CD14-positive monocyte (primary cell): ENCODE measurements at regions not wholly inside any gene's neighbourhood (a gene's known extent, or its start where the extent isn't known, plus 50 kb on each side); places are given as distances from the start of the nearest gene placed in this dataset.

Experiments
- DNase-seq, 3 donors: peaks; one replicate each; pipeline ENCODE4 v3.0.0-alpha.2; 2011 to 2022
- H2AFZ ChIP-seq: 2 replicates; pipeline ENCODE4 v1.6.0; 2012; ENCODE audit warnings: mild to moderate bottlenecking, low read depth, low read length, inconsistent platforms; ENCODE audit not compliant: insufficient read depth, poor library complexity, severe bottlenecking
- H3K27ac ChIP-seq, 2 donors: 1 replicate in 1 of 2; 2 replicates in 1 of 2; pipeline ENCODE4 v1.5.1; 2012 to 2013; ENCODE audit warnings: low read length in 2 of 2, control low read depth in 1 of 2, inconsistent platforms in 1 of 2, low read depth in 1 of 2, mild to moderate bottlenecking in 1 of 2
- H3K27me3 ChIP-seq, 2 donors: one replicate each; pipeline versions ENCODE4 v1.6.0 to v1.6.1; 2011 to 2013; ENCODE audit warnings: low read length in 2 of 2; ENCODE audit not compliant: control insufficient read depth in 2 of 2, insufficient read depth in 2 of 2
- H3K36me3 ChIP-seq, 2 donors: replicated peaks in 1 of 2; 1 replicate in 1 of 2; 2 replicates in 1 of 2; pipeline versions ENCODE4 v1.5.1 to v1.6.1; 2012 to 2013; ENCODE audit warnings: low read length in 2 of 2, control low read depth in 1 of 2, inconsistent platforms in 1 of 2, mild to moderate bottlenecking in 1 of 2; ENCODE audit not compliant: insufficient read depth in 2 of 2, control insufficient read depth in 1 of 2
- H3K4me1 ChIP-seq, 2 donors: 1 replicate in 1 of 2; 2 replicates in 1 of 2; pipeline versions ENCODE4 v1.5.1 to v1.6.1; 2012 to 2013; ENCODE audit warnings: low read length in 2 of 2, control low read depth in 1 of 2, inconsistent platforms in 1 of 2, mild to moderate bottlenecking in 1 of 2, moderate library complexity in 1 of 2; ENCODE audit not compliant: insufficient read depth in 2 of 2, control insufficient read depth in 1 of 2
- H3K4me2 ChIP-seq: replicated peaks from 2 replicates; pipeline ENCODE3; 2012; ENCODE audit warnings: low read length, moderate library complexity, mild to moderate bottlenecking; ENCODE audit not compliant: poor library complexity, severe bottlenecking; ENCODE audit errors: extremely low read depth
- H3K4me3 ChIP-seq, 3 experiments: fragments of 200-600 bp in 1 of 3; sonication (generic) in 1 of 3; replicated peaks in 1 of 3; 1 replicate in 2 of 3; 2 replicates in 1 of 3; pipeline ENCODE4 v1.5.1; 2011 to 2013; ENCODE audit warnings: low read length in 3 of 3, mild to moderate bottlenecking in 3 of 3, control low read depth in 2 of 3, low read depth in 2 of 3, inconsistent platforms in 1 of 3, moderate library complexity in 1 of 3
- H3K79me2 ChIP-seq: 2 replicates; pipeline ENCODE4 v1.6.0; 2012; ENCODE audit warnings: mild to moderate bottlenecking, control low read depth, inconsistent platforms, low read length, moderate library complexity; ENCODE audit not compliant: insufficient read depth
- H3K9ac ChIP-seq: 2 replicates; pipeline ENCODE4 v1.6.0; 2017; ENCODE audit warnings: low read length, mild to moderate bottlenecking; ENCODE audit not compliant: insufficient read depth, poor library complexity, severe bottlenecking
- H3K9me3 ChIP-seq, 2 donors: replicated peaks in 1 of 2; 1 replicate in 1 of 2; 2 replicates in 1 of 2; pipeline versions ENCODE4 v1.5.1 to v1.6.1; 2012 to 2013; ENCODE audit warnings: low read length in 2 of 2, control low read depth in 1 of 2; ENCODE audit not compliant: control insufficient read depth in 1 of 2, insufficient read depth in 1 of 2
- H4K20me1 ChIP-seq: 2 replicates; pipeline ENCODE4 v1.6.0; 2012; ENCODE audit warnings: mild to moderate bottlenecking, low read length, control low read depth, moderate library complexity; ENCODE audit not compliant: insufficient read depth
- H3K27ac Mint-ChIP-seq, 7 donors: one replicate each; pipeline ENCODE4 v1.8.0; 2020; ENCODE audit warnings: mild to moderate bottlenecking in 7 of 7, mixed read lengths in 7 of 7, moderate library complexity in 6 of 7, inconsistent platforms in 2 of 7
- H3K27me3 Mint-ChIP-seq, 3 donors: one replicate each; pipeline ENCODE4 v1.8.0; 2021 to 2022; ENCODE audit warnings: low read depth in 3 of 3, mild to moderate bottlenecking in 3 of 3, mixed read lengths in 3 of 3, moderate library complexity in 3 of 3, inconsistent platforms in 1 of 3
- H3K36me3 Mint-ChIP-seq, 2 donors: one replicate each; pipeline ENCODE4 v1.8.0; 2020; ENCODE audit warnings: mixed read lengths in 2 of 2, inconsistent platforms in 1 of 2, mild to moderate bottlenecking in 1 of 2
- H3K4me1 Mint-ChIP-seq: one replicate; pipeline ENCODE4 v1.8.0; 2020; ENCODE audit warnings: mild to moderate bottlenecking, mixed read lengths
- H3K4me3 Mint-ChIP-seq, 2 donors: one replicate each; pipeline ENCODE4 v1.8.0; 2020; ENCODE audit warnings: mild to moderate bottlenecking in 2 of 2, mixed read lengths in 2 of 2, moderate library complexity in 1 of 2
- H3K9me3 Mint-ChIP-seq, 7 donors: one replicate each; pipeline ENCODE4 v1.8.0; 2020 to 2022; ENCODE audit warnings: mixed read lengths in 7 of 7, mild to moderate bottlenecking in 6 of 7, moderate library complexity in 6 of 7, inconsistent platforms in 2 of 7
- CTCF ChIP-seq: fragments of 200-600 bp; IDR thresholded peaks from one replicate; pipeline ENCODE4 v1.8.0; 2022; ENCODE audit warnings: antibody characterized with exemption, mild to moderate bottlenecking
- WGBS: methylation state at CpG from one replicate; pipeline ENCODE4 v1.1.5; 2013; ENCODE audit warnings: missing lambda C conversion rate; ENCODE audit not compliant: insufficient coverage; 5-methylcytosine and 5-hydroxymethylcytosine counted together
- intact Hi-C, 2 donors: fragments of 100-400 bp; cut with micrococcal nuclease; formaldehyde crosslinking; loops; one replicate each; pipeline versions ENCODE4 v1.15.0 to v1.15.1; 2023

DNA sequence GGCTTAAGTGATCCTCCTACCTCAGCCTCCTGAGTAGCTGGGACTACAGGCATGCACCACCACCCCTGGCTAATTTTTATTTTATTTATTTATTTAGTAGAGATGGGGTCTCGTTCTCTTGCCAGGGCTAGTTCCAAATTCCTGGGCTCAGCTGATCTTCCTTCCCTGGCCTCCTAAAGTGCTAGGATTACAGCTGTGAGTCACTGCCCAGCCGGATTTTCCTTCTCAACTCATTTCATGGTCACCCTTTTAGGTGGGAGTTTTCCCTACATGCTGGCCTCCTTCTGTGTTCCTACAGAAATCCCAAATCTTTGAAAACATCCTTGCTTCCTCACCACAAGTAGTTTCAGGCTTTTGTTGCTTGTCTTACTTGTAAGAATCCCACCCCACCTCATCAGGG, 102.1 kb upstream of the SIAH1 start:
- H2AFZ ChIP-seq, result no peak overlapping the region
- intact Hi-C loops, result no loop called here

GRCh38 chr16:48481772-48482171, 96.6 kb upstream of the SIAH1 start:
- Histone ChIP-seq H2AFZ (no peak overlapping the region), H3K36me3 (no peaks in the 10 kb centered on the region), H3K4me1 (no peaks in the 10 kb centered on the region), H3K27me3 (no peaks in the 10 kb centered on the region), H3K9me3 (peaks cover 0 to 5% of the 10 kb centered on the region in 2 donors), H3K9ac (no peak overlapping the region), H3K4me3 (no peak overlapping the region), H4K20me1 (no peaks in the 10 kb centered on the region), H3K4me2 (no peak overlapping the region), H3K27ac (no peak overlapping the region), H3K79me2 (no peaks in the 10 kb centered on the region)
- Mint-ChIP-seq H3K27me3 (peaks cover 2 to 12% (median 9%) of the 10 kb centered on the region in 3 donors), H3K9me3 (peaks cover 4 to 7% (median 5%) of the 10 kb centered on the region in 7 donors), H3K36me3 (no peaks in the 10 kb centered on the region), H3K4me1 (peaks cover 12% of the 10 kb centered on the region), H3K27ac (no peak overlapping the region), H3K4me3 (no peak overlapping the region)
- WGBS, result 100% methylated on average over 1 of the region's 2 CpGs
- intact Hi-C loops, result no loop called here
- no peak for DNase-seq
- TF ChIP-seq CTCF, result no peak

More for the DNA sequence above, 102.1 kb upstream of the SIAH1 start:
- no peaks in the 10 kb centered on the region for H3K79me2 ChIP-seq
- Mint-ChIP-seq H3K36me3 (no peaks in the 10 kb centered on the region), H3K4me3 (no peak overlapping the region), H3K27ac (no peak overlapping the region), H3K27me3 (peaks cover 10 to 14% (median 13%) of the 10 kb centered on the region in 3 donors), H3K9me3 (peaks cover 4 to 14% (median 5%) of the 10 kb centered on the region in 7 donors), H3K4me1 (peaks cover 15% of the 10 kb centered on the region)
- no peak for DNase-seq
- H3K27ac ChIP-seq, result no peak overlapping the region
- TF ChIP-seq CTCF, result no peak
- no peaks in the 10 kb centered on the region for H3K27me3 ChIP-seq
- no peaks in the 10 kb centered on the region for H4K20me1 ChIP-seq
- no peak overlapping the region for H3K4me2 ChIP-seq
- 100% methylated on average over 1 of the region's 2 CpGs for WGBS
- H3K4me1 ChIP-seq, result peaks cover 4 to 6% of the 10 kb centered on the region in 2 donors
- H3K9ac ChIP-seq, result no peak overlapping the region
- H3K4me3 ChIP-seq, result no peak overlapping the region
- H3K36me3 ChIP-seq, result no peaks in the 10 kb centered on the region
- H3K9me3 ChIP-seq, result peaks cover 0 to 5% of the 10 kb centered on the region in 2 donors
